Globus pallidus (tissue), 1 donor: ENCODE measurements at regions not wholly inside any gene's neighbourhood (a gene's known extent, or its start where the extent isn't known, plus 50 kb on each side); places are given as distances from the start of the nearest gene placed in this dataset.
"Not testable (repeated sequence)": the region's sequence is repeated elsewhere in the genome, so short reads cannot be mapped to it uniquely, and the experiment has no call there.

Source experiments
- DNase-seq: peaks from one replicate; pipeline ENCODE4 v3.0.0-alpha.2; 2015; ENCODE audit warnings: low spot score

DNA sequence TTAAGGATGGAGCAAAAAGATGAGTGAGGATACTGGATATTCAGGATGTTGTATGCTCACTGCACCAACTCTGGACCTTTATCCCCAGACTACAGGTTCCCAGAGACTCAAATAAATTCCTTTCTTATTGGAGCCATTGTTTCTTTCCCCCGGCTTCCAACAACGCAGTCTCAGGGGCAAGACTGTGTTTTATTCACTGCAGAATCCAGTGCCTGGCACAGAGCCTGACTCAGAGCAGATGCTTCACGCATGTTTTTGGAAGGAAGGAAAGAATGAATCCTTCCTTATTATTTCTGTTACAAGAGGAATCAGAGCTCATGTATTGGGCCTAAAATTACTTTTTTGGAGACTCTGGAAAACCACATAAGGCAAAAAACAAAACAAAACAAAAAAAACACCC, 96.0 kb upstream of the VGLL4 start:
- no peak for DNase-seq

DNA sequence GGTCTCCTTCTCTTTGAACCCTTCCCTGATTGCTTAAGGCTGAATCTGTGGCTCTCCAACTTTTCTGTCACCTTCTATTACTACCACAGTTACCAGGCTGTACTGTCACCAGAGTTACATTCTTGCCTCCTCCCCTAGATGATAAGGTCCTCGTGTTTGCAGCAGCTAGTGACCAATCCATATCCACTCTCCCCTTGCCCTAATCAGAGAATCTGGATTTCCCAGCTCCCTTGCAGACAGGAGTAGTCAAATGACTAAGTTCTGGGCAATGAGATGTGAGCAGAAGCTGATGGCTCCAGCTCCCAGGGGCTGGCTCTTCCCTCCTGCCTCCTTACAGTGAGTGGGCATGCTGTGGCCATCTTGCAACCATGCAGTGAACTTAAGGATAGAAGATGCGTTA, 95.4 kb upstream of the VGLL4 start:
- DNase-seq, result no peak

DNA sequence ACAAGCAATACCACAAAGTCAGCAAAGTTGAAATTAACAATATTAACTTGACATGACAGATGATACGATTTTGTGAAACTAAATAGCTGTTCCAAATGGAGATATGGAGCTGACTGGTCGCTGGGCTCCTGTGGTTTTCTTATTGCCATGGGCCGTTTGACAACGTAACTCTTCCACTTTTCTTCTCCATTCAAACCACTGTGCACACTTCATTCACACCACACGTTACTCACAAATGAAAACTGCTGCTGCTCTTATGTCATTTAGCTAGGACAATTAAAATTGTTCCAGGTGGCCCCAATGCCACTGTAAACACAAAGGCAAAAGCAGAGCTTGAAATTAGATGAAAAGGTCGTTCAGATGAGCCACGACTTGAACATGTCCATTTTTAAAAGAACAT, 94.0 kb upstream of the VGLL4 start:
- DNase-seq, result no peak

DNA sequence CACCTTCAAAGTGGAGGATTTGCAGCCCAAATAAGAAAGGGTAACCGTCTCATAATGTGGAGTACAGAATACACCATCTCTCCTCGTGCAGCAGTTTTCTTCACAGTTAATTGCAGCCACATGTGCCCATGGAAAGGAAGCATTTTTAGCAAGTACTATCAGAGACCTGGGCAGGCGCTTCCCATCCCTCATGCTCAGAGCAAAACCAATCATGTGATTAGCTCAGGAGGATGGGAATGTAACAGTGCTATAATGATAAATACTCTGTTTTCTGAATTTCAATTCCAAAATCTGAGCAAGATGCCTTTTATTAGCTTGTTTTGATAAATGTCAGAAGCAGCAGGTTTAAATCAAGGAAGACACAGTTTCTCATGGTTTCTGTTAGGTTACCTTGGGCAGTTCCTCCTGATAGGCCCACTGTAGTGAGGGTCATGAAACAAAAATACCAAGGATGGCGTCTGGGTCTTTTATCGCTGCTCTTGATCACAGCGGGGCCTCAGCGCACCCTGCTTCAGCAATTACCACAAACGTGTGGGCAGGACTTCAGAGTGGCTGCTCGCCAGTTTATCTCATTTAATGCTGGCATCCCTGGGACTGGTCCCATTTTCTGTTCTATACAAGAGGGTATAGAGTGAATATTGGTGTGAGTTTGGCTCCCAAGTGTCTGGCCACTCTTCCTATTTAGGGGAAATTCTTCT, 92.6 kb upstream of the VGLL4 start:
- DNase-seq, result no peak

DNA sequence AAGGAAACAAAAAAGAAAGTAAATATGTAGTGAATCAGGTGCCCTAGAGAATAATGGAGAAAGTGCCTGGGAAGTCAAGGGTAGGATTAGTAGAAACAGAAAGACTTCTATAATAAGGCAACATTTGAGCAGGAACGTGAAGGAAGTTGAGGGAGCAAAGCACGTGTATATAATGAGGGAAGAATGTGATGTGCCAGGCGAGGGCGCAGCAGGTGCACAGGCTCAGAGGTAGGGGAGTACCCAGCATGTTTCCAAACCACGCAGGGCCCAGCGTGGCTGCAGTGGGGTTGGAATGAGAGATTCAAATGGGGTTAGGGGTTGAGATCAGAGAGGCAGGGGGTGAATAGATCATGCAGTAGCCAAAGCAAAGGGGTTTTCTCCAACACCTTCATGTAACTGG, 91.9 kb upstream of the VGLL4 start:
- no peak for DNase-seq

DNA sequence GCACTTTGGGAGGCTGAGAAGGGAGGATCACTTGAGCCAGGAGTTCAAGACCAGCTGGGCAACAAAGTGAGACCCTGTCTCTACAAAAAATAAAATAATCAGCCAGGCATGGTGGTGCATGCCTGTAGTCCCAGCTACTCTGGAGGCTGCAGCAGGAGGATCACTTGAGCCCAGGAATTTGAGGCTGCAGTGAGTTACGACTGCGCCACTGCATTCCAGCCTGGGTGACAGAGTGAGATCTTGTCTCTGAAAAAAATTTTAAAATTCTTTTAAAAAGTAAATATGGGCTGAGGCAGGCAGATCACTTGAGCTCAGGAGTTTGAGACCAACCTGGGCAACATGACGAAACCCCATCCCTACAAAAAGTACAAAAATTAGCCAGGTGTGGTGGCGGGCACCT, 91.4 kb upstream of the VGLL4 start:
- not testable (repeated sequence) for DNase-seq

DNA sequence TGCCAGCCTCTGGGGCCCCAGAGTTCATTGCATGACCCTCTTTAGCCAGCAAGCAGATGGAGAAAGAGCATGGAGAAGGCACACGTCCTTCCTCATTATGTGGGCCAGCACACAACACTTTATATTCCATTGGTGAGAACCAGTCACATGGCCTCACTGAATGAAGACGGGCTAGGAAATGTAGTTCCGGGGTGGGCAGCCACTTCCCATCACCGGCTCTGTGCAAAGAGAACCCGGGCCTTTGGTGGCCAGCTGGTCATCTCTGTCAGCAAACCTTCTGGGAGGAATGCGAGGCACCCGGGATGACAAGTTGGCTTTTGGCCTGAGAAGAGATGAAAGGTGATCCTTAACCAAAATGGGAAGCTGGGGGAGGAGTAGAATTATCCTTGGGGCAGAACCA, 90.2 kb upstream of the VGLL4 start:
- no peak for DNase-seq

DNA sequence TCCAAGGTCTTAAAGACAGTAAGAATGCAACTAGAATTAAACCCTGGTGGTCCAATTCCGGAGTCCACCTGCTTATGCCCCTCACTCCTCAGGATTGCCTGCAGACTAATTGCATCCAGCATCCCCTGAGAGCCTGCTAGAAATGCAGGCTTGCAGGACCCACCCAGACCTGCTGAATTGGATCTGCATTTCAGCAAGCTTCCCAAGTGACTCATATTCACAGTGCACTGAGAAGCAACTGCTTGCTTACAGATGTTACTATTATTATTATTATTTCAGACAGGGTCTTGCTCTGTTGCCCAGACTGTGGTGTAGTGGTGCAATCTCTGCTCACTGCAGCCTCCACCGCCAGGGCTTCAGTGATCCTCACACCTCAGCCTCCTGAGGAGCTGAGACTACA, 83.5 kb upstream of the VGLL4 start:
- no peak for DNase-seq

DNA sequence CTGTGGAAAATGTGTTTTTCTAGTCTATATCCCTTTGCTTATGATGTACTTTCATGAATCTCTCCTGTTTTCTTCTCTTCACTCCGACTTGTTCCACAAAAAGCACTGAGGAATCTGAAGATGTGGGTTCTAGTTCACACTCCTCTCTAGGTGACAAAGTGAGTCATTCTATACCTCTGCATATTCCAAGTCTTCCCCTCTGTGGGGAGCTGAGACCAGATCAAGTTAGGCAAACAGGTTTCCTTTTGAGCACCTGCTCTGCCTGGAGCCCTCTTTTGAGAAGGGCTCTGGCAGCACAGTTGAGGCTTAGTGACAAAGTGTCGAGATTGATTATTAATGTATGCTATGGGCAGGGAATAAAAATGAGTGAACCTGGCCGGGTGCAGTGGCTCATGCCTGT, 82.4 kb upstream of the VGLL4 start:
- DNase-seq, result no peak

DNA sequence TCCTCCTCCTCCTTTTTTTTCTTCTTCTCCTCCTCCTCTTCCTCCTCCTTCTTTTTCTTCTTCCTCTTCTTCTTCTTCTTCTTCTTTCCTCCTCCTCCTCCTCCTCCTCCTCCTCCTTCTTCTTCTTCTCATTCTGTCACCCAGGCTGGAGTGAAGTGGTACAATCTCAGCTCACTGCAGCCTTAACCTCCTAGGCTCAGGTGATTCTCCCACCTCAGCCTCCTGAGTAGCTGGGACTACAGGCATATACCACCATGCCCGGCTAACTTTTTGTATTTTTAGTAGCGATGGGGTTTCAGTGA, 81.6 kb upstream of the VGLL4 start:
- DNase-seq, result not testable (repeated sequence)

DNA sequence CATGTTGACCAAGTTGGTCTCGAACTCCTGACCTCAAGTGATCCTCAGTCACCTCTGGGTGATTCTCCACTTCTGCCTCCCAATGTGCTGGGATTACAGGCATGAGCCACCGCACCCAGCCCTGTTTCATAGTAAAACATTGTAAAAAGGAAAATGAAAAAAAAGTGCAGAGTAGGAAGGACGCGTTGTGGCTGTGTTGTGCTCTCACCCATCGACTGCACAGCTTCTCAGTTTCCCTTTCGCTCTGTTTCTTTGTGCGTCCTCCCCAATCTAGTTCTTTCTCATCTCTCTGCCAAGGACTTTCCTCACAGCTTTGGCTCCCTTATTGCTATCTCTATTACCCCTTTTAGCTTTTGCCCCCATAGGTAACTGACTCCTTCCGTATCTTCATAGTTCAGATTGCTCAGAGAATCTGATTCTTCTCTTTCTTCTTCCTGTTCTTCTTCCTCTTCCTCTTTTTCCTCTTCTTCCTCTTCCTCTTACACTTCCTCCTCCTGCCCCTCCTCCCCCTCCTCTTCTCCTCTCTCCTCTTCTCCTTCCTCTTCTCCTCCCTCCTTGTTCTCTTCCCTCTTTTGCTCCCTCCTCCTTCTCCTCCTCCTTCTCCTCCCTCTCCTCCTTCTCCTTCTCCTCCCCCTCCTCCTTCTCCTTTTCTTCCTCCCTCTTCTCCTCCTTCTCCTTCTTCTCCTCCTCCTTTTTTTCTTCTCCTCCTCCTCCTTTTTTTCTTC, 81.1 kb upstream of the VGLL4 start:
- no peak for DNase-seq

DNA sequence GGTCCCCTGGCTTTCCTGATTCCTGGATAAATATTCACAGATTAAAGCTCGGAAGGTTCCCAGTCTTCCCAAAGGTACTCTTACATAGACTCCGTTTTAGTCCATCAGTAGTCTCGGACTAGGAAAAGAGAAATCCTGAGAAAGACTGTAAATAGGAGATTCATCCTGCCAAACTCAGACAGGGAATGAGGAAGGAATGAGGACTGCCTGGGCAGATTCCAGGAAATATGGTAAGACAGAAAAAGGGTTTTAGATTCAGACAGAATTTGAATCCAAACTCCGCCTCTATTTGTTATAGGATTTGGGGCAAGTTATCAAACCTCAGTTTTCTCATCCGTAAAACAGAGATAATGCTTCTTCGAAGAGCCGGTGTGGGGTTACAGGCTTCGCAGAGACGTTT, 77.8 kb upstream of the VGLL4 start:
- no peak for DNase-seq

DNA sequence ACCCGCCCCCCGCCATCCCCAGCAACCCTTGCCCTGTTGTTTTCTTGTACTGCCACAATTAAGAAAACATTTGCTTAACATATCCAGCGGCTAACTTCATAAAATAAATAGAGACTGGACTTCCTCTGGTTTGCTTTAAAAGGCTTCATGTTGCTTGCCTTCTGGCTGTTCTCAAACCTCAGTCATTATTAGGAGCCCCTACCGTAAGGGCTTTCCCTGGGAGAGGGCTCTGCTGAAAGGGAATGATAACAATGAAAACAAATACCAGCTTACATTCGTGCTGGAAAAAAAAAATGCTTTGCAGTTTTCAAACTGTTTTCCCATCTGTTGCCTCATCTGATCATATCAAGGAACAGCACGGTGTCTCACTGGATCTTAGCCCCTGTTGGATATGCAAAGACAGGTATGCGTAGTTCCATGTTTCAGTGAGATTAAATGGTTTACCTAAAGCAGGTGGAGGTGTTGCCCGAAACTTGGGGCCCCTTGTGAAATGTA, 77.2 kb upstream of the VGLL4 start:
- no peak for DNase-seq

DNA sequence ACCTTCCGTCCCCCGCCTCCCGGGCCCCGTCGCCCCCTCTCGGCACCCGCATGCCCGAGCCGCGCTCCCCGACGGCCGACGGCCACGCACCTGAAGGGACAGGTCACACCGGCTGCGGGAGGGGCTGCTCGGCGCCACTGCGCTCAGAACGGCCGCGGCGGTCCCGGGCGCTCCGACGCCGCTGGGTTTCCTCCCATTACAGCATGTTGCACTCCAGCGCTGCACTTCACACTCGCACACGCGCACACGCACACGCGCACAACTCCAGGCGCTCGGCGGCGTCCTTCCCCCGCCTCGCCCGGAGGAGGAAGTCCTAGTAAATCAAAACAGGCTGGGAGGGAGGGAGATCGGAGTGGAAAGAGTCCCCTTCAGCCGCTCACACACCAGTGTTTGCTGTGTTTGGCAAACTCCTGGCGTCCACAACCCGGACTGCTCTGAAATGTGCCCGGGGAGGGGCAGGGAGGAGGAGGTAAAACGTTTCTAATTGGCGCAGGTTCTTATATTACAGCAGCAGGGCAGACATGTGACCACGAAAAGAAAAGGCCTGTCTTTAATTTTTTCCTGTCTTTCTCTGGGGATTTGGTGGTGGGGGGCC, 76.7 kb upstream of the VGLL4 start:
- peak; percentile 37 for DNase-seq

DNA sequence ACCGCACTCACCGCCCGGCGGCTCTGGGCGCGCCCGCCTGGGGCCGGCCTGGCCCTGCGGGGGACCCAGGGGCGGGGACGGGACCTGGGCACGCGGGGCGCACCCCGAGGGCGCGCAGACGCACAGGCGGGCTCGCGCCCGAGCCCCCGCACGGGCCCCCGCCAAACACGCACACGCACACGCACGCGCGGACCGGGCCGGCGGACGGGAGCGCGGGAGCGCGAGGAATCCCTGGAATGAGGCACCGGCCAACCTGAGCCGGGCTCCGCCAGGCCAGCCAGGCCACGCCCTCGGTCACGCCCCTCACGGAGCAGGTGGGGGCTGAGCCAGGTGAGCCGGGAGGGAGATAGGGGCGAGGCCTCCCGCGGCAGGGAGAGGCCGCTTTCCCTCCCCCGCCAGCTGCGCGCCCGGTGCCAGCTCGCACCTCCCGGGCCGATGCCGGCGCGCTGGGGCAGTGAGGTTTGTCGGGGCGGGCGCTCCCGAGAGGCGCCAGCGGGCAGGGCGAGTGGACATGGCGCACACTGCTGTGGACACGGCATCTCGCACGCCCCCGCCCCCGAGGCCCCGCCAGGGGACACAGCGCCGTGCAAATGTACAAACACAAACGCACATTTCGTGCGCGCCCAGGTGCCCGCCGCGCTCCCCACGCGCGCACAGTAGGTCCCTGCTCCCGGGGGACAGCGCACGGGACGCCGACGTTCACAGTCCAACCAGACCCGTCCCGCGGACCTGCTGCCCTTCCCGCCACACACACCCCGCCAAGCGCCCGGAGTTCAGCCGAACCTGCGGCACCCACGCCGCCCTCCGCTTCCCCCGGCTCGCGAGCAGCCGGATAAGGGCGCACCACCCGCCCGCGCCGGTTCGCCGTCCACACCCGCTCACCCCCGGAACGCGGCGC, 75.9 kb upstream of the VGLL4 start:
- DNase-seq, result peak; percentile 37

DNA sequence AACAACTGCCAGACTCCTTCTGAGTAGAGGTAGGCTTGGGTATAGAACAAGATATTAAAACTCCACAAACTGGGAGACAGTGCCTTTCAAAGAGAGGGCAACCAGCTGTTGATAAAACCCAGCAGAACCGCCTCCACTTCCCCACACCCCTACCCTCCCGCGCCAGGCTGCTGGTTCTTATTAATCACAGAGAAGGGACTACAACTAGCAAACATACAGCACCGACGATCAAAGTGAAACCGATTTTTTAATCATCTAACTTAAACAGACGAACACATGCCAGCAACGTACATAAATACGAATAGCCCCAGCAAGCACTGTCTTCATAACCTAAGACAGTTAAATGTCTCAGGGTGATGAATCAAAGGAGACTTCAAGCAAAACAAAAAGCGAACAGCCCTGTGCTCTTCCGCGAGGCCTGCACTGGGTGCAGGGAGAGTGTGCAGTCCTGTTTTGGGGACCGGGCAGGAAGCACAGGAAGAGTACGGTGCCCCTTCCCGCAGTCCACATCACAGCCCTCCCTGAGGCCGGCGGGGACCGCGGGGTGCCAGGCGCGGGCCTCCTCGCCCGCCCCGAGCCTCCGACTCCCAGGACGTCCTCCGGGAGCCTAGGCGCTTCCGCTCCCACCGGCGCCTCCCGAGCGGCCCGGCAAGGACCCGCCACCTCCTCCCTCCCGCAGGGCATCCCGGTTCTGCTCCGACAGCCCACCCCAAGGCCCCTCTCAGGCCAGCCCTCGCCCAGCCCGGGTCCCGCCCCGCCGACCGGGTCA, 75.1 kb upstream of the VGLL4 start:
- peak; percentile 29 for DNase-seq

DNA sequence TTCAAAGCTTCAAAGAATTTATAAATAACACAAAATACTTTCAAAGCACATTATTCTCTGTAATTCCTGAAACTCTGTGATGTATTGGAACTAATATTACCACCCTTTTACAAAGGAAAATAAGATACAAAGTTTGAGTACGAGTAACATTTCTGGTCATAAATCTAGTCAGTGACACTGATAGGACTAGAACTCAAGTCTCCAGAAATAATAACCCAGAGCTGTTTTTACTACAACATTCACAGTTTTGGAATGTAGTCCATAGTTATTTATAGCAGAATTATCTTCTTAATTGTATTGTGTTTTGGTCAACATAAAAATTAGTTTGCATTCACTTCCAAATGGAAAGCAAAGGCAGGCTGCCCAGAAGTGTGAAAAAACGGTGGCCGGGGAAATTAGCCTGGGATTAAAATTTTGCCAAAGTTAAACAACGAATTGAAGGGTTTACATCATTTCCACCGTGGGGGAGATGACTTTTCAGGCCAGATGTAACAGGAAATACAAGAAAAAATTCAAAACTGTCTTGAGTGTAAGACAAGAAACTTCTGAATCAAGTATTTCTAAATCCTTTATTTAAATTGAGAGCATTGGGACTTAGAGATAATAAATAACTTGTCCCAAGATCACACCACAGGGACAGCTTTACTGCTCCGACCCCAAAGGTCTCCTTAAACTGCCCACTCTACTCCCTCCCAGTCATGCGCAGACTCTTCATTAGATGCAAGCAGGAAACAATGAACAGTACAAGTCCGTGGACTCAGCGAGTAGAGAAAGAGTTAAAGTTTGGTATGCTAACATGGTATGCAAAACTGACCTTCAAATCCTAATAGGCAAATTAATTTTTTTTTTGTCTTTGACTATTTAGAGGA, 74.3 kb upstream of the VGLL4 start:
- peak; percentile 5 for DNase-seq

DNA sequence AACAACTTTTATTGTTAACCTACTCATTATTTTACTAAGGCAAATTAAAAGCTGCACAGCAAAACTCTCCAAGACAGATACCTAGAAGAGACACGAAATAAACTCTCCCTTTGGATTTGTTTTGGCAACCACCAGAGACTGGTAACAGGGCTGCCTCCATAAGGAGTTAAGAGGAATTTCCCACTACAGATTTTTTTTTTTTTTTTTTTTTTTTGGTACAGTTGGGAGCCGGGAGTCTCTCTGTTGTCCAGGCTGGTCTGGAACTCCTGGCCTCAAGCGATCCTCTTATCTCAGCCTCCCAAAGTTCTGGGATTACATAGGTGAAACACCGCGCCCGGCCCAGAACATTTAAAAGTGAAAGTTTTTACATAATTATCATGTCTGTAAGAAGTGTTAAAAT, 73.6 kb upstream of the VGLL4 start:
- no peak for DNase-seq

DNA sequence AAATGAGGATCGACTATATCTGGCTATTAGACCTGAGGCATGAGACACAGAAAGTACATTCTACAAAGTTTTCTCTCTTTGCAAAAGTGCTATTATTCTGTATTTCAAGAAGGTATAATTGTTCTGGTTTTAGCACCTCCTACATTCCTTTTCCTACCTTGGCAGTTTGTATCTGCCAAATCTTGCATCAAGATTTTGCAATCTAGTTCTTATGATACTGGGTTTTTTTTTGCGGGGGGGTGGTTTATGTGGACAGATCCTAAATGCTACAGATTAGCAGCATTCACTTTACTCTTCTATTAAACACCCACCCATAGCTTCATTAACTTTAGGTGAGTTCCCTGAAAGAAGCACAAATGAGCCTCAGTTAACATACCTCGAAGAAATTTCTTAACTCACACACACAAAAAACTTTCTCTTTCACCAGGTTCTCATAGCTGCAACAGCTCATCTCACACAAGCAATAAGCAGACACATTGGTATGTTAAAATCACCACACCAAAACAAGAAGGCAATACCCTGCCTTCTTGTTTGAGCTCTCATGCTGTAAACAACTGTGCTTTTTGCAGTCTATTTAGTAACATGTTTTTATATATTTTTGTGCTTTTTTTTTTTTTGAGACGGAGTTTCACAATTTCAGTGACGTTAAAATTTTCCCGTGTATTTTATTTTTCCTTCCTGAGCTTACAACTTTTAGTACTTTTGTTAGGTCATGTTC, 73.0 kb upstream of the VGLL4 start:
- DNase-seq, result no peak

DNA sequence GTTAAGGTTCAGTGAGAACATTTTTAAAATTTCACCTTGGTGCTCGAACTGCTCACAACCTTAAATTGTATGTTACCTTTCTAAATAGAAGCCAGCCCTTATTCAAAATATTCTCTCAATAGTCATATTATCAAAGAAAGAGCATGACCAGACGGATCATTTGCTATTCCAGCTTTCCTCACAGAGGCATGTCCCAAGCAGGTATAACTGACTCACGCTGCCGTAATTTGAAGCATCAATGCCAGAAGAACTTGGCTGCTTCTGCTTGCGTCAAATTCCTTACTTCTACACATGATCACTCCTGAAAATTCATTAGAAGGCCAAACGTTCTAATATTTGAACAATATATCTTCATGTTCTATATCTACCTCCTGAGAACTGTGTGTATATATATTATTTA, 69.5 kb upstream of the VGLL4 start:
- DNase-seq, result no peak
